H9 (cell line): ENCODE measurements at regions not wholly inside any gene's neighbourhood (a gene's known extent, or its start where the extent isn't known, plus 50 kb on each side); places are given as distances from the start of the nearest gene placed in this dataset.

Experiments
- DNase-seq: peaks from one replicate; pipeline ENCODE4 v3.0.0-alpha.2; 2017
- H2AFZ ChIP-seq: one replicate; pipeline ENCODE4 v1.6.1; 2013; ENCODE audit warnings: mild to moderate bottlenecking, low read length, control low read depth, moderate library complexity
- H2AK5ac ChIP-seq: 2 replicates; pipeline ENCODE4 v1.6.1; 2013; ENCODE audit warnings: low read length, control low read depth, mixed read lengths; ENCODE audit not compliant: insufficient read length
- H2BK120ac ChIP-seq: one replicate; pipeline ENCODE4 v1.6.1; 2013; ENCODE audit warnings: low read depth, mild to moderate bottlenecking, low read length, control low read depth, inconsistent platforms; ENCODE audit not compliant: poor library complexity, severe bottlenecking
- H2BK12ac ChIP-seq: 2 replicates; pipeline ENCODE4 v1.6.1; 2013; ENCODE audit warnings: low read length, control low read depth, mixed read lengths, low read depth; ENCODE audit not compliant: insufficient read length
- H2BK15ac ChIP-seq: 2 replicates; pipeline ENCODE4 v1.6.1; 2013; ENCODE audit warnings: low read depth, low read length, control low read depth
- H2BK20ac ChIP-seq: one replicate; pipeline ENCODE4 v1.6.1; 2013; ENCODE audit warnings: low read depth, mild to moderate bottlenecking, low read length, control low read depth, inconsistent platforms; ENCODE audit not compliant: poor library complexity, severe bottlenecking
- H2BK5ac ChIP-seq: 2 replicates; pipeline ENCODE4 v1.6.1; 2013; ENCODE audit warnings: low read length, control low read depth, mixed read lengths; ENCODE audit not compliant: insufficient read length
- H3K14ac ChIP-seq: 2 replicates; pipeline ENCODE4 v1.6.1; 2013; ENCODE audit warnings: low read length, control low read depth; ENCODE audit not compliant: insufficient read depth
- H3K18ac ChIP-seq: 2 replicates; pipeline ENCODE4 v1.6.1; 2013; ENCODE audit warnings: low read depth, mild to moderate bottlenecking, mixed read lengths, low read length, control low read depth; ENCODE audit not compliant: insufficient read length
- H3K23ac ChIP-seq: 2 replicates; pipeline ENCODE4 v1.6.1; 2013; ENCODE audit warnings: low read length, control low read depth, mixed read lengths, low read depth; ENCODE audit not compliant: insufficient read length
- H3K23me2 ChIP-seq: 2 replicates; pipeline ENCODE4 v1.6.1; 2013; ENCODE audit warnings: low read depth, mild to moderate bottlenecking, mixed read lengths, low read length, control low read depth; ENCODE audit not compliant: insufficient read length, poor library complexity, severe bottlenecking
- H3K27ac ChIP-seq: 2 replicates; pipeline ENCODE4 v1.5.1; 2013; ENCODE audit warnings: low read length, control low read depth, mixed read lengths, low read depth; ENCODE audit not compliant: insufficient read length
- H3K27me3 ChIP-seq: 2 replicates; pipeline ENCODE4 v1.6.1; 2013; ENCODE audit warnings: low read length, control low read depth, inconsistent platforms; ENCODE audit not compliant: insufficient read depth
- H3K4ac ChIP-seq: 2 replicates; pipeline ENCODE4 v1.6.1; 2013; ENCODE audit warnings: low read depth, mild to moderate bottlenecking, control low read depth, inconsistent platforms, low read length, moderate library complexity
- H3K4me1 ChIP-seq: 2 replicates; pipeline ENCODE4 v1.6.1; 2013; ENCODE audit warnings: low read length, control low read depth, inconsistent platforms; ENCODE audit not compliant: insufficient read depth
- H3K4me2 ChIP-seq: 2 replicates; pipeline ENCODE4 v1.6.1; 2013; ENCODE audit warnings: low read length, control low read depth, mixed read lengths; ENCODE audit not compliant: insufficient read length, insufficient read depth
- H3K56ac ChIP-seq: 2 replicates; pipeline ENCODE4 v1.6.1; 2013; ENCODE audit warnings: low read depth, mild to moderate bottlenecking, mixed read lengths, low read length, control low read depth; ENCODE audit not compliant: insufficient read length
- H3K79me1 ChIP-seq: 2 replicates; pipeline ENCODE4 v1.6.1; 2013; ENCODE audit warnings: low read depth, mild to moderate bottlenecking, moderate library complexity, low read length, control low read depth, inconsistent platforms; ENCODE audit not compliant: insufficient read depth, poor library complexity, severe bottlenecking
- H3K79me2 ChIP-seq: 2 replicates; pipeline ENCODE4 v1.6.1; 2013; ENCODE audit warnings: low read length, control low read depth, inconsistent platforms; ENCODE audit not compliant: insufficient read depth
- H3K9ac ChIP-seq: 2 replicates; pipeline ENCODE4 v1.6.1; 2013; ENCODE audit warnings: low read length, control low read depth, mixed read lengths; ENCODE audit not compliant: insufficient read length; ENCODE audit errors: extremely low read depth
- H3K9me3 ChIP-seq: one replicate; pipeline ENCODE4 v1.6.1; 2013; ENCODE audit warnings: low read depth, low read length, inconsistent platforms; ENCODE audit not compliant: control insufficient read depth
- H3T11ph ChIP-seq: one replicate; pipeline ENCODE4 v1.6.1; 2013; ENCODE audit warnings: mild to moderate bottlenecking, low read length, control low read depth, inconsistent platforms
- H4K20me1 ChIP-seq: one replicate; pipeline ENCODE4 v1.6.1; 2013; ENCODE audit not compliant: control insufficient read depth, insufficient read length, insufficient read depth
- H4K5ac ChIP-seq: 2 replicates; pipeline ENCODE4 v1.6.1; 2013; ENCODE audit warnings: low read depth, mild to moderate bottlenecking, mixed read lengths, low read length, control low read depth; ENCODE audit not compliant: insufficient read length
- H4K8ac ChIP-seq: replicated peaks from 2 replicates; pipeline ENCODE4 v1.6.1; 2013; ENCODE audit warnings: low read length, control low read depth, mixed read lengths, low read depth; ENCODE audit not compliant: insufficient read length
- H4K91ac ChIP-seq: 2 replicates; pipeline ENCODE4 v1.6.1; 2013; ENCODE audit warnings: low read depth, mild to moderate bottlenecking, moderate library complexity, mixed read lengths, low read length, control low read depth; ENCODE audit not compliant: insufficient read length
- H3K27ac Mint-ChIP-seq, 3 experiments: 2 replicates in 2 of 3; 3 replicates in 1 of 3; pipeline ENCODE4 v1.8.0; 2020 to 2021; ENCODE audit warnings: mixed read lengths in 3 of 3, mild to moderate bottlenecking in 1 of 3, moderate library complexity in 1 of 3
- H3K27me3 Mint-ChIP-seq: 2 replicates; pipeline ENCODE4 v1.8.0; 2021; ENCODE audit warnings: low read depth, mild to moderate bottlenecking, moderate library complexity, mixed read lengths
- H3K36me3 Mint-ChIP-seq, 3 experiments: 2 replicates in 2 of 3; 3 replicates in 1 of 3; pipeline ENCODE4 v1.8.0; 2020 to 2021; ENCODE audit warnings: low read depth in 3 of 3, mixed read lengths in 3 of 3; ENCODE audit not compliant: insufficient read depth in 1 of 3
- H3K4me1 Mint-ChIP-seq, 2 experiments: 2 replicates each; pipeline ENCODE4 v1.8.0; 2020; ENCODE audit warnings: mixed read lengths in 2 of 2
- H3K4me3 Mint-ChIP-seq, 2 experiments: 2 replicates in 1 of 2; 3 replicates in 1 of 2; pipeline ENCODE4 v1.8.0; 2020 to 2021; ENCODE audit warnings: mild to moderate bottlenecking in 2 of 2, mixed read lengths in 2 of 2, moderate library complexity in 1 of 2
- H3K9me3 Mint-ChIP-seq, 2 experiments: 2 replicates in 1 of 2; 3 replicates in 1 of 2; pipeline ENCODE4 v1.8.0; 2020; ENCODE audit warnings: mild to moderate bottlenecking in 2 of 2, mixed read lengths in 2 of 2, moderate library complexity in 1 of 2
- WGBS: extraction: QIAGEN DNeasy Blood & Tissue Kit; methylation state at CpG from one replicate; pipeline ENCODE4 v1.1.7; 2013; ENCODE audit warnings: missing lambda C conversion rate, low lambda C conversion rate, mixed read lengths; ENCODE audit not compliant: insufficient read length; ENCODE audit errors: extremely low coverage; 5-methylcytosine and 5-hydroxymethylcytosine counted together
- TF ChIP-seq, protein P1 (sequence below): fragments of 200-600 bp; sonication (generic); conservative IDR thresholded peaks from 3 replicates; pipeline ENCODE4 v1.8.0; 2021; ENCODE audit warnings: antibody characterized with exemption, mild to moderate bottlenecking

DNA sequence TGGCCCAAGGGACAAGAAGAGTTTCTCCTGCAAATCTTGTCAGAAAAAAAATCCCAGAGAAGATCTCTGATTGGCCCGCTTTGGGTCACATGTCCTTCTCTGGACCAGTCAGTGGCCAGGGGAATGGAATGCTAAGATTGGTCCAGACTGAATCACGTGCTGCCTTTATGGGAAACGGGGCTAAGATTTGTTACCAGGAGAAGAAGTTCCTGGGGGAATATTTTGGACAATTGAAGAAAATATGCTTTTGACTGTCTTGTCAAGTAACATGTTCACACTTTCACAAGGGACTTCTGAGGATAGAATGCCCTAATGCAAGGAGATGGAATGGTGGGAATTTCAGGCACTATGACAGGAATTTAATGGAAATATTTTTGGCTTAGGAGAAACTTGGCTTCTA is 74.1 kb upstream of the SH3PXD2B start:
- peaks cover 45% of the 10 kb centered on the region for H3K27me3 Mint-ChIP-seq
- Histone ChIP-seq H2BK20ac (no peak overlapping the region), H3K27ac (no peak overlapping the region), H2BK120ac (no peak overlapping the region), H3K4ac (no peak overlapping the region), H3K56ac (no peak overlapping the region), H2AK5ac (no peak overlapping the region), H3K4me1 (0 out of 2 replicates have a peak, but pooled peaks cover 2% of the 10 kb centered on the region), H2BK5ac (no peak overlapping the region), H3K23me2 (no peaks in the 10 kb centered on the region), H3K79me2 (no peaks in the 10 kb centered on the region), H3K14ac (no peak overlapping the region), H3K4me2 (no peak overlapping the region), H3K9me3 (no peaks in the 10 kb centered on the region), H3K79me1 (no peaks in the 10 kb centered on the region), H3K27me3 (no peaks in the 10 kb centered on the region), H4K8ac (no peak overlapping the region), H3T11ph (no peak overlapping the region), H2AFZ (no peak overlapping the region), H2BK15ac (no peak overlapping the region), H3K23ac (no peak overlapping the region), H3K9ac (no peak overlapping the region), H4K91ac (no peak overlapping the region), H4K20me1 (no peaks in the 10 kb centered on the region), H4K5ac (no peak overlapping the region), H3K18ac (no peak overlapping the region), H2BK12ac (no peak overlapping the region)
- DNase-seq = peak; percentile 8
- H3K4me1 Mint-ChIP-seq = peaks cover 9 to 14% of the 10 kb centered on the region in 2 experiments; a peak in 3 of 4 replicates
- no peak overlapping the region for H3K4me3 Mint-ChIP-seq
- WGBS = no CpG with 5 or more reads among the region's 3 CpGs
- TF ChIP-seq, protein P1, sequence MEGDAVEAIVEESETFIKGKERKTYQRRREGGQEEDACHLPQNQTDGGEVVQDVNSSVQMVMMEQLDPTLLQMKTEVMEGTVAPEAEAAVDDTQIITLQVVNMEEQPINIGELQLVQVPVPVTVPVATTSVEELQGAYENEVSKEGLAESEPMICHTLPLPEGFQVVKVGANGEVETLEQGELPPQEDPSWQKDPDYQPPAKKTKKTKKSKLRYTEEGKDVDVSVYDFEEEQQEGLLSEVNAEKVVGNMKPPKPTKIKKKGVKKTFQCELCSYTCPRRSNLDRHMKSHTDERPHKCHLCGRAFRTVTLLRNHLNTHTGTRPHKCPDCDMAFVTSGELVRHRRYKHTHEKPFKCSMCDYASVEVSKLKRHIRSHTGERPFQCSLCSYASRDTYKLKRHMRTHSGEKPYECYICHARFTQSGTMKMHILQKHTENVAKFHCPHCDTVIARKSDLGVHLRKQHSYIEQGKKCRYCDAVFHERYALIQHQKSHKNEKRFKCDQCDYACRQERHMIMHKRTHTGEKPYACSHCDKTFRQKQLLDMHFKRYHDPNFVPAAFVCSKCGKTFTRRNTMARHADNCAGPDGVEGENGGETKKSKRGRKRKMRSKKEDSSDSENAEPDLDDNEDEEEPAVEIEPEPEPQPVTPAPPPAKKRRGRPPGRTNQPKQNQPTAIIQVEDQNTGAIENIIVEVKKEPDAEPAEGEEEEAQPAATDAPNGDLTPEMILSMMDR = no peak
- H3K27ac Mint-ChIP-seq = no peak overlapping the region
- H3K9me3 Mint-ChIP-seq = peaks cover 4% of the 10 kb centered on the region in 2 experiments; a peak in 3 of 5 replicates
- H3K36me3 Mint-ChIP-seq = peaks cover 0 to 4% (median 1%) of the 10 kb centered on the region in 3 experiments; a peak in 3 of 7 replicates
